Thyroid gland (tissue), 4 donors: ENCODE measurements at regions not wholly inside any gene's neighbourhood (a gene's known extent, or its start where the extent isn't known, plus 50 kb on each side); places are given as distances from the start of the nearest gene placed in this dataset.

Experiments
- DNase-seq, 2 donors: peaks; one replicate each; pipeline ENCODE4 v3.0.0-alpha.2; 2019
- H3K27ac ChIP-seq, 3 donors: fragments of 200-600 bp; sonication (generic); 1 replicate in 2 of 3; 2 replicates in 1 of 3; pipeline ENCODE4 v1.5.1; 2016 to 2019; ENCODE audit warnings: mild to moderate bottlenecking in 1 of 3, moderate library complexity in 1 of 3
- H3K27me3 ChIP-seq: fragments of 200-600 bp; sonication (generic); one replicate; pipeline ENCODE4 v1.5.1; 2019
- H3K36me3 ChIP-seq, 2 donors: fragments of 200-600 bp; sonication (generic); one replicate each; pipeline ENCODE4 v1.5.1; 2016 to 2019
- H3K4me1 ChIP-seq, 2 donors: fragments of 200-600 bp; sonication (generic); one replicate each; pipeline ENCODE4 v1.5.1; 2017 to 2019
- H3K4me3 ChIP-seq, 3 donors: fragments of 200-600 bp; sonication (generic); replicated peaks in 1 of 3; 1 replicate in 2 of 3; 2 replicates in 1 of 3; pipeline ENCODE4 v1.5.1; 2016; ENCODE audit warnings: mild to moderate bottlenecking in 1 of 3
- H3K9me3 ChIP-seq: fragments of 200-600 bp; sonication (generic); one replicate; pipeline ENCODE4 v1.5.1; 2017
- CTCF ChIP-seq, 6 experiments: fragments of 200-600 bp in 3 of 6; fragments of 450-650 bp in 3 of 6; sonication (generic) in 3 of 6; IDR thresholded peaks; one replicate each; pipeline ENCODE4 v1.5.1; 2016 to 2019; ENCODE audit warnings: antibody characterized with exemption in 6 of 6, mild to moderate bottlenecking in 2 of 6, inconsistent platforms in 1 of 6, moderate library complexity in 1 of 6
- POLR2A ChIP-seq, 2 donors: fragments of 450-650 bp; IDR thresholded peaks; one replicate each; pipeline ENCODE4 v1.6.1; 2017; ENCODE audit warnings: antibody characterized with exemption in 2 of 2, mild to moderate bottlenecking in 2 of 2, moderate library complexity in 1 of 2
- WGBS, 2 donors: methylation state at CpG; one replicate each; pipeline ENCODE4 v1.1.5; 2017; 5-methylcytosine and 5-hydroxymethylcytosine counted together
- intact Hi-C: fragments of 100-400 bp; cut with DNase I; formaldehyde crosslinking; loops from one replicate; pipeline ENCODE4 v1.15.1; 2023

DNA sequence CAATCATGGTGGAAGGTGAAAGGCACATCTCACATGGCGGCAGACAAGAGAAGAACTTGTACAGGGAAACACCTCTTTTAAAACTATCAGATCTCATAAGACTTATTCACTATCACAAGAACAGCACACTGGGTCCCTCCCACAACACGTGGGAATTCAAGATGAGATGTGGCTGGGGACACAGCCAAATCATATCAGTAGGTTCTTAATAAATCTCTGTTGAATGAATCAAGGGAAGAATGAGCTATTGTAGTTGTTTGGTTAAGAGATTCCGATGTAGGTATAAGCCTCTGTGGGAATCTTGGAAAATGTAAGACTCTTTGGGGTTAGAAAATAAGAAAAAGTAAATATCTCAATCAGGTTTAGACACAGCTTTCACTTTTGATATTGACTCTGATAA lies 400.2 kb downstream of the KCNRG start:
- no peaks in the 10 kb centered on the region for H3K36me3 ChIP-seq
- no peaks in the 10 kb centered on the region for H3K9me3 ChIP-seq
- intact Hi-C loops: no loop called here
- DNase-seq: no peak
- H3K27me3 ChIP-seq: no peaks in the 10 kb centered on the region
- TF ChIP-seq CTCF (IDR thresholded peaks at IDR 0.05) (no peak), POLR2A (IDR thresholded peaks at IDR 0.05) (no peak)
- no peak overlapping the region for H3K27ac ChIP-seq
- 92 to 93% methylated on average over 3 of the region's 3 CpGs for WGBS, 2 donors
- peaks cover 3 to 27% of the 10 kb centered on the region in 2 donors for H3K4me1 ChIP-seq
- H3K4me3 ChIP-seq: no peak overlapping the region

DNA sequence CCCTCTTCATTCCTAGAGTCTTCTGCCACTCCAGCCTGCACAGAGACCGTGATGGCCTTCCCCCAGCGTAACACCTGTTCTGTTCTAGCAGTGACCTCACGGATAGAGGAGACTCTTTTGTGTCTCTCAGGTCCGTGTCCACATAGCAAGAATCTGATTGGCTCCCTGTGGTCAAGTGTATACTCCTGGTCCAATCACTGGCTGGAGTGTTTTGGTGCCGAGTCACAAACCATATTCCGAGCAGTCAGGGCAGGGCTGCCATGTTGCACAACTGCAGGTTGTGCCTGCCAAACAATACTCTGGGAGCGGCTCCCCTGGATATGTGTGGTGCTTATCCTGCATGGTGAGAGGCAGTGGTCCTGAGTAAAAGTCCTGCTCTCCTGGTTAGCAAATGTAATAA lies 402.4 kb downstream of the KCNRG start:
- DNase-seq: no peak
- no peaks in the 10 kb centered on the region for H3K27me3 ChIP-seq
- TF ChIP-seq POLR2A (IDR thresholded peaks at IDR 0.05): no peak
- no peak for TF ChIP-seq CTCF (IDR thresholded peaks at IDR 0.05)

GRCh38 chr13:50419331-50419865 lies 404.2 kb downstream of the KCNRG start:
- no peaks in the 10 kb centered on the region for H3K27me3 ChIP-seq
- no peaks in the 10 kb centered on the region for H3K36me3 ChIP-seq
- intact Hi-C loops: no loop called here
- no peak overlapping the region for H3K27ac ChIP-seq
- no peak for TF ChIP-seq CTCF (IDR thresholded peaks at IDR 0.05)
- no peak for TF ChIP-seq POLR2A (IDR thresholded peaks at IDR 0.05)
- peaks cover 0 to 27% of the 10 kb centered on the region in 2 donors for H3K4me1 ChIP-seq
- no peak for DNase-seq
- 62 to 63% methylated on average over 2 of the region's 2 CpGs for WGBS, 2 donors
- no peaks in the 10 kb centered on the region for H3K9me3 ChIP-seq
- no peak overlapping the region for H3K4me3 ChIP-seq

More for the DNA sequence above, 402.4 kb downstream of the KCNRG start:
- H3K9me3 ChIP-seq: no peaks in the 10 kb centered on the region
- 80 to 84% methylated on average over 7 of the region's 7 CpGs for WGBS, 2 donors
- no peaks in the 10 kb centered on the region for H3K36me3 ChIP-seq
- H3K4me1 ChIP-seq: peaks cover 2 to 27% of the 10 kb centered on the region in 2 donors
- H3K4me3 ChIP-seq: no peak overlapping the region
- intact Hi-C loops: no loop called here
- H3K27ac ChIP-seq: no peak overlapping the region

- H3K9me3 ChIP-seq: no peaks in the 10 kb centered on the region
- 68 to 72% methylated on average over 6 of the region's 6 CpGs for WGBS, 2 donors
- DNase-seq: no peak
- intact Hi-C loops: no loop called here
- no peaks in the 10 kb centered on the region for H3K27me3 ChIP-seq
- TF ChIP-seq POLR2A (IDR thresholded peaks at IDR 0.05) (no peak), CTCF (IDR thresholded peaks at IDR 0.05) (no peak)
- H3K36me3 ChIP-seq: no peaks in the 10 kb centered on the region
- H3K4me1 ChIP-seq: peaks cover 0 to 27% of the 10 kb centered on the region in 2 donors
- H3K4me3 ChIP-seq: no peak overlapping the region
- no peak overlapping the region for H3K27ac ChIP-seq
Observed at GRCh38 chr13:50419896-50420295, 404.7 kb downstream of the KCNRG start.

- Histone ChIP-seq H3K36me3 (no peaks in the 10 kb centered on the region), H3K4me1 (peaks cover 5 to 27% of the 10 kb centered on the region in 2 donors), H3K9me3 (no peaks in the 10 kb centered on the region), H3K4me3 (no peak overlapping the region), H3K27ac (no peak overlapping the region), H3K27me3 (no peaks in the 10 kb centered on the region)
- intact Hi-C loops: no loop called here
- WGBS, 2 donors: 74 to 79% methylated on average over 6 of the region's 6 CpGs
- TF ChIP-seq CTCF (IDR thresholded peaks at IDR 0.05) (no peak), POLR2A (IDR thresholded peaks at IDR 0.05) (no peak)
- DNase-seq: no peak
Observed at GRCh38 chr13:50420718-50421472, 405.7 kb downstream of the KCNRG start.
